HUES6 (cell line): ENCODE measurements at regions not wholly inside any gene's neighbourhood (a gene's known extent, or its start where the extent isn't known, plus 50 kb on each side); places are given as distances from the start of the nearest gene placed in this dataset.

ENCODE experiments used
- H3K27ac ChIP-seq: 2 replicates; pipeline ENCODE4 v1.7.0; 2013; ENCODE audit warnings: low read depth, mild to moderate bottlenecking, low read length, inconsistent platforms
- H3K27me3 ChIP-seq: 2 replicates; pipeline ENCODE4 v1.6.1; 2013; ENCODE audit warnings: low read length; ENCODE audit not compliant: control insufficient read depth, insufficient read depth
- H3K36me3 ChIP-seq: 2 replicates; pipeline ENCODE4 v1.6.1; 2013; ENCODE audit warnings: low read length; ENCODE audit not compliant: control insufficient read depth, insufficient read depth
- H3K4me1 ChIP-seq: 2 replicates; pipeline ENCODE4 v1.6.1; 2013; ENCODE audit warnings: low read length; ENCODE audit not compliant: control insufficient read depth, insufficient read depth
- H3K4me3 ChIP-seq: 2 replicates; pipeline ENCODE4 v1.5.1; 2013; ENCODE audit warnings: low read depth, low read length
- H3K9ac ChIP-seq: one replicate; pipeline ENCODE4 v1.6.1; 2013; ENCODE audit warnings: mild to moderate bottlenecking, low read length
- H3K9me3 ChIP-seq: 2 replicates; pipeline ENCODE4 v1.6.1; 2013; ENCODE audit warnings: low read depth, low read length; ENCODE audit not compliant: control insufficient read depth, insufficient read depth

DNA sequence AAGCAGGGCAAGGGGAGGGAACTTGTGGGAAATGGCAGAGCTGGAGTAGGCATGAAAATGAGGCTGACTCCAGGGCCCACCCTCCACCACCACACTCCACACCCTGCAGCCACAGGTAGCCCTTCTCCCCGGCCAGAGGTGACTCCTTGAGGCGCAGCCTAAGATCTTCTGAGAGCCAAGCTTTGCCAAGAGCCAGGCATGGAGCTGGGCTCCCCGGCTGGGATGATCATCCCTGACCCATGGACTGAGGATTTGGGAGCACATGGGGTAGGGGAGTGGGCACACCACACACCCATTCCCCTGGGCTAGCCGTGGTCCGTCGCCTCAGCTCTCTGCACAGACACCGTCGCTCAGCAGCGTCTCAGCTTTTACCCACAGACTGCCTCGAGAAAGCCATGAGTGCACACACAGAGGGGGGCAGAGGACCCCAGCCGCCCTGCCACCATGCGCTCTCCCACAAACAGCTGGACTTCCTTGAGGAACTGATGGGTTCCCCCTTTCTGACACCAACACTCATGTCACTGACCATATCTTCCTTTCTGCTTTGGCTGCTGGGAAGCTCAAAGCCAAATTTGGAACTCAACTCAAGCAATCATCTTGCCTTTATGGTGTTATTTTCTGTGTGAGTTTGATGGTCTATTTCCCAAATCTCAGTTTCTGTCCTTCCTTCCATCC, 123.6 kb upstream of the RUNX3 start:
- H3K4me1 ChIP-seq = peaks cover 17% of the 10 kb centered on the region
- no peak overlapping the region for H3K27ac ChIP-seq
- H3K4me3 ChIP-seq = no peak overlapping the region
- no peak overlapping the region for H3K9ac ChIP-seq
- H3K36me3 ChIP-seq = no peaks in the 10 kb centered on the region
- H3K27me3 ChIP-seq = peaks cover 5% of the 10 kb centered on the region; the same call in 1 of the 2 replicates
- H3K9me3 ChIP-seq = no peaks in the 10 kb centered on the region

DNA sequence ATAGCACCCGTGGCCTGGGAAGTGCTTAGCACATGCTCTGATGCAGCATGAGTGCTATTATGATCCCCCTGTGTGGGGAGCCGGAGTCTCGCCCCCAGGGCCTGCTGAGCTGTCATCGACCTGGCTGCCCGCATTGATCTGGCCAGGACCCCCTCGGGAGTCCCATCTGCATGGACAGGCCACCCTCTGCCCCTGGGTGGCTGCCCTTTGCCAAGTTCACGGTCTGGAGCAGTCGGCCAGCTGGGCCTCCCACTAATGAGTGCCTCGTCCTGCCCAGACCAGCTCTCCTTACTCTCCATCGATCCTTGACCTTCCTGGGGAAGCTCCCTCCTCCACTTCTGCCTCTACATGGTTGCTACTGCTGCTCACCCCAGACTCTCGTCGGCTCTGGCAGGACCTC, 121.8 kb upstream of the RUNX3 start:
- H3K9ac ChIP-seq = no peak overlapping the region
- H3K4me3 ChIP-seq = no peak overlapping the region
- H3K4me1 ChIP-seq = peaks cover 17% of the 10 kb centered on the region
- H3K27me3 ChIP-seq = peaks cover 5% of the 10 kb centered on the region; the same call in 1 of the 2 replicates
- no peak overlapping the region for H3K27ac ChIP-seq
- no peaks in the 10 kb centered on the region for H3K36me3 ChIP-seq
- H3K9me3 ChIP-seq = no peaks in the 10 kb centered on the region

DNA sequence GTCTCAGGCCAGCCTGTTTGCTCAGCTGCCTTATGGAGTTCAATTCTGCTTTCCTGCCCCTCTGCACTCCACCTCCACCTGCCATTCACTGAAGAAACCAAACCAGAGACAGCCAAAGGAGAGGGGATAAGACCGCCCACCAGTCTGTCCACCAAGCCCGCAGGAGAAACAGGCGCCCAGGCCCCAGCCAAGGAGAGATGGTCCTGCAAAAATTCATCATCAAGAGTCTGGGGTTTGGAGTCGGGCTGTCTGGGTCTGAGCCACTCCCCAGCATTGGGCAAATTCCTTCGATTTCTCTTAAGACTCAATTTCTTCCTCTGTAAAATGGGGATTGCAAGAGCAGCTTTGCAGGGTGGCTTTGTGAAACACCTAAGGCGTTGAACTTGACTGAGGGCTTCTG, 121.4 kb upstream of the RUNX3 start:
- Histone ChIP-seq H3K9ac (no peak overlapping the region), H3K27ac (no peak overlapping the region), H3K36me3 (no peaks in the 10 kb centered on the region), H3K27me3 (peaks cover 5% of the 10 kb centered on the region; the same call in 1 of the 2 replicates), H3K9me3 (no peaks in the 10 kb centered on the region), H3K4me3 (no peak overlapping the region), H3K4me1 (peaks cover 17% of the 10 kb centered on the region)

DNA sequence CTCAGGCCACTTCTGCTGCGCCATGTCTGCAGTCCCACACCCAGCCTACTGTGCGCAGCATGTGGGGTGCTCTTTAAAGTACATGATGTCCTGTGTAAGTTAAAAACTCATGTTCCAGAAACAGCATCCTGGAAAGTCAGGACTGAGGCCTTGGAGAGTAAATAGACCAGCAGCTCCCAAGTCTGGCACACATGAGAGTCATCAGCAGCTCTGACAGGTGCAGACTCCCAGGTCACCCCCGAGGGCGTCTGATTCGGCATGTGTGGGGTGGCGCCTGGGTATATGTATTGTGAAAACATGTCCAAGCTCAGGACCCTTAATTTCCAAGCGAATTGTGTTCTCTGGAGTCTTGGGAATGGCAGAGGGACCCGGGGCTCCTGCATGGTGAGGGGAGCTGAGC, 120.1 kb upstream of the RUNX3 start:
- Histone ChIP-seq H3K4me1 (peaks cover 9% of the 10 kb centered on the region), H3K9me3 (no peaks in the 10 kb centered on the region), H3K27ac (no peak overlapping the region), H3K36me3 (no peaks in the 10 kb centered on the region), H3K27me3 (peaks cover 5% of the 10 kb centered on the region; the same call in 1 of the 2 replicates), H3K9ac (no peak overlapping the region), H3K4me3 (no peak overlapping the region)

DNA sequence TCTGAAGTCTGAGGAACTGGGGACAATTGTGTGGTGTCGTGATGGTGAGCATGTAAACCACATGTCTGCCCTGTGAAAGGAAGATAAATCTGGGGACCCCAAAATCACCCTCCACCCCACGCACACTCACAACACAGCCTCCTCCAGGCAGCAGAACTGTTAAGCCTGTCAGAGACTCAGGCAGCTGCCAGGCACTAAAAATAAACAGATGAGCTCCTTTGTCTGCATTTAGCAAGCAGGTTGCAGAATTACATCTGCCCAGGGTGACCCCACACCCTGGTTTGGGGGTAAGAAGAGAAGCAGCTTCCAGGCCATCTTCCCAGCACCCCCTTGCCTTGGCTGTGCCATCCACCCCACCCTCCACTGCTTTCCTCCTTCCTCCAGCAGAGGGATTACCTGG, 119.1 kb upstream of the RUNX3 start:
- Histone ChIP-seq H3K27me3 (peaks cover 5% of the 10 kb centered on the region; the same call in 1 of the 2 replicates), H3K27ac (no peak overlapping the region), H3K4me3 (no peak overlapping the region), H3K4me1 (no peaks in the 10 kb centered on the region; the same call in 1 of the 2 replicates), H3K36me3 (no peaks in the 10 kb centered on the region), H3K9ac (no peak overlapping the region), H3K9me3 (no peaks in the 10 kb centered on the region)

DNA sequence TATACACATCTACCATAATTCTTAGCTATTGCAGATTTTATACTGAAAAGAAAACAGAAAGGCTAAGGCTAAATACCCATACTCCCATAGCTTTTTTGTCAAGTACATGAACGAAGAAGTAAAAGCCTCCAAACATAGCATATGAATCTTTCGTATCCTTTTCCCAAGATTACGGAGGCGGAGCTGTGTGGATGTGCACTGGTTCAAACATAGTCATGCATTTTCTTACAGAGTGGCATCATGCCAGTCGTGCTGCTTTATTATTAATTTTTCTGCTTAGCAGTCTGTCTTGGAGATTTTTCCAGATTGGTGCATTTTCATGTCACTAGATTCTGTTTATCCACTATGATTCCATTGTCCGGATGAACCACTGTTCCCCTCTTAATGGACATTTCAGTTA, 118.7 kb upstream of the RUNX3 start:
- H3K27me3 ChIP-seq = peaks cover 1% of the 10 kb centered on the region; the same call in 1 of the 2 replicates
- H3K4me3 ChIP-seq = no peak overlapping the region
- H3K9ac ChIP-seq = no peak overlapping the region
- H3K4me1 ChIP-seq = no peaks in the 10 kb centered on the region; the same call in 1 of the 2 replicates
- H3K36me3 ChIP-seq = no peaks in the 10 kb centered on the region
- H3K27ac ChIP-seq = no peak overlapping the region
- peaks cover under 1% of the 10 kb centered on the region; the same call in 1 of the 2 replicates for H3K9me3 ChIP-seq

DNA sequence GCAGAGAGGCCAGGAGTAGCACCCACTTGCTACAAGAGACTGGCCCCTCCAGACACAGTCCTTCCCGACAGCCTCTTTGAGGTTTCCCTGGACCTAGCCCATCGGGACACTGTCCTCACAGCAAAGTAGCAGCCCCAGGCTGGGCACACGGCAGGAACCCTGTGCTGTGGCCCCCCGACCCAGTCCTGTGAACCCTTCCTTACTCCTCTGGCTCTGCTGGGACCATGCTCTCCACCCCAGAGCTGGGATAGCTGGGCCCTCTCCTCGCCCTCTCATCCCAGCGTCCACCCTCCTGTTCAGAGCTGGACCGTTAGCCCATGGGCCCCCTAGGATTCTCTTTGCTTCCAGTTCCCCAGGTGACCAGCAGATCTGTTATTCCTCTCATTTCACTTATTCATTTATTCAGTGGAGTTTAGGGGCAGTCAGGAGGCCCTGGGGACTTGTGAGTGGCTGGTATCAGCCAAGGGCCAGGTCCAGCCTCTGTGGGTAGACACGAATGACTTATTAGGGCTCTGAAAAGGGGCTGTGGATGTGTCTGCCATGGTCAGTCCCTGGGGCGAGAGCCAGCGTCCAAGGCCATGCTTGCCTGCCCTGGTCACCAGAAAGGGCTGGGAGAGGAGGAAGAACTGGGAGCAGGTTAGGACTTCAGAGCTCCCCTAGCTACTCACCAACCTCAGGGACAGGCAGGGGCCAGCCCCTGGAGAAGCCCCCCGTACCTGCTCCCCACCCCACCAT, 117.6 kb upstream of the RUNX3 start:
- Histone ChIP-seq H3K27me3 (no peaks in the 10 kb centered on the region), H3K4me3 (no peak overlapping the region), H3K27ac (no peak overlapping the region), H3K9me3 (peaks cover 4% of the 10 kb centered on the region; the same call in 1 of the 2 replicates), H3K9ac (no peak overlapping the region), H3K36me3 (no peaks in the 10 kb centered on the region), H3K4me1 (no peaks in the 10 kb centered on the region; the same call in 1 of the 2 replicates)

DNA sequence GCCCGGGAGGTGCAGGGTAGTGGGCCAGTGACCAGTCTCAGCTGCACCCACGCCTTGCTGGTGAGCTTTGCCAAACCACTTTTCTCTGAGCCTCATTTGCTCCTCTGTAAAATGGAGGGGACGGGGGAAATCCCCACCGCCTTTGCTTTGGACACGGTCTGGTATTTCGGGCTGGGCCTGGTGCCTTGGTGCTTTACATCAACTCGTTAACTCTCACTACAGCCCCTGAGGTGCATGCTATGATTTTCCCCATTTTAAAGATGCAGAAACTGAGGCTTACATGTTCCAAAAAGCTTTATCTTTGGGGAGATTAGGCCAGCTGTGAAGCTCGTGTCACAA, 116.1 kb upstream of the RUNX3 start:
- no peaks in the 10 kb centered on the region for H3K27me3 ChIP-seq
- no peak overlapping the region for H3K27ac ChIP-seq
- no peak overlapping the region for H3K4me3 ChIP-seq
- H3K36me3 ChIP-seq = no peaks in the 10 kb centered on the region
- H3K4me1 ChIP-seq = no peaks in the 10 kb centered on the region
- H3K9me3 ChIP-seq = peaks cover 4% of the 10 kb centered on the region; the same call in 1 of the 2 replicates
- H3K9ac ChIP-seq = no peak overlapping the region

DNA sequence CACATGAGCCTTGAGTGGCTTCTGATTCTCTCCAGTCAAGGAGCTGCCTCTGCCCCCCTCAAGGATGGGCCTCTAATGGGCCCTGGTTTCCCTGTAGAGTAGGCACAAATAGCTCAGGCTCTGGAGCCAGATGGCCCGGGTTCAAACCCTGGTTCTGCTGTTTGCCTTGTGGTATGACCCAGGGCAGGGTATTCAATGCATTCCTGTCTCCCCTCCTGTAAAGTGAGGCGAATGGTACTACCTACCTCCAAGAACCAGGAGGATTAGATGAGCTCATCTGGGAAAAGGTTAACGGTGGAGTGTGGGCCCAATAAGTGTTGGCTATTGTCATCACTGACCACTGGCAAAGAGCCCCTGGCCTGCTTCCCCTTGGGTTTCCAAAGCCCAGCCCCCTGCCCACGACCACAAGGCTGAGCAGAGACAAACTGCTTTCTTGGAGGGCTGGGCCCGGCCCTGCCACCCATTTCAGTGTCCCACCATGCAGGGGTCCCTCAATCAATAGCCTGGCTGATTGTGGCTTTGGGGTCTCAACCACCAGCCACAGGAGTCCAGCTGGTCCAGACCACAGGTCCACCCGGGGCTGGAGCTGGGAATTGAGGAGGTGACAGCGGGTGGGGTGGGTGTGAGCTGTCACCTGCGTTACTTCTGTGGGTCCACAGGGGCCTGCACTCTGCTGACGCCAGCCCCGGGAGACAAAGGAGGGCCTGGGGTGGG, 115.6 kb upstream of the RUNX3 start:
- Histone ChIP-seq H3K9me3 (peaks cover 4% of the 10 kb centered on the region; the same call in 1 of the 2 replicates), H3K36me3 (no peaks in the 10 kb centered on the region), H3K27me3 (no peaks in the 10 kb centered on the region), H3K4me1 (no peaks in the 10 kb centered on the region), H3K27ac (no peak overlapping the region), H3K4me3 (no peak overlapping the region), H3K9ac (no peak overlapping the region)

DNA sequence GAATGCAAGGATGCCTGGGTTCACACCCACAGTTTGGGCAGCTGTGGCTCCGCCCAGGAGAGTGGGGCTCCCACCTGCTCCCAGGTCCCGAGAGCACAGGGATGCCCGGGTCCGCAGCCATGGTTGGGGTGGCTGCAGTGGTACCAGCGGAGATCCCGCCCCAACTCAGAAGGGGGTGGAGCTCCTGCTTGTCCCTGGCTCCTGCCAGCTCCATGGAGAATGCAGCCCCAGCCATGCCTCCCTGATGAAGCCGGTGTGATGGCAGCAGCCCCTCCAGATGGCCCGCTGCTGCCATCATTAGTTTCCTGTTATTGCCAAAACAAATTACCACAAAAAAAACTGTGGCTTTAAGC, 113.1 kb upstream of the RUNX3 start:
- Histone ChIP-seq H3K27ac (no peak overlapping the region), H3K9ac (no peak overlapping the region), H3K9me3 (peaks cover 4% of the 10 kb centered on the region; the same call in 1 of the 2 replicates), H3K36me3 (no peaks in the 10 kb centered on the region), H3K4me3 (no peak overlapping the region), H3K27me3 (no peaks in the 10 kb centered on the region), H3K4me1 (no peaks in the 10 kb centered on the region)
